Spinal cord (tissue), 9 donors: ENCODE measurements at regions not wholly inside any gene's neighbourhood (a gene's known extent, or its start where the extent isn't known, plus 50 kb on each side); places are given as distances from the start of the nearest gene placed in this dataset.

ENCODE experiments used
- DNase-seq, 6 donors: peaks; one replicate each; pipeline versions ENCODE4 v3.0.0 to v3.0.0-alpha.2; 2013 to 2015; ENCODE audit warnings: low spot score in 6 of 6, low read depth in 4 of 6
- H3K27ac ChIP-seq: one replicate; pipeline ENCODE4 v1.5.1; 2013; ENCODE audit warnings: low read depth, low read length, control low read depth
- H3K27me3 ChIP-seq: one replicate; pipeline ENCODE4 v1.6.1; 2013; ENCODE audit warnings: low read length; ENCODE audit not compliant: control insufficient read depth, insufficient read depth
- H3K36me3 ChIP-seq: one replicate; pipeline ENCODE4 v1.6.1; 2013; ENCODE audit warnings: low read length; ENCODE audit not compliant: control insufficient read depth, insufficient read depth
- H3K4me1 ChIP-seq: one replicate; pipeline ENCODE4 v1.6.1; 2013; ENCODE audit warnings: low read length; ENCODE audit not compliant: control insufficient read depth, insufficient read depth
- H3K4me3 ChIP-seq: one replicate; pipeline ENCODE4 v1.5.1; 2013; ENCODE audit warnings: low read depth, low read length, control low read depth
- H3K9me3 ChIP-seq: one replicate; pipeline ENCODE4 v1.6.1; 2013; ENCODE audit warnings: low read length; ENCODE audit not compliant: control insufficient read depth, insufficient read depth
- WGBS: methylation state at CpG from one replicate; pipeline ENCODE4 v1.1.5; 2013; ENCODE audit warnings: missing lambda C conversion rate; ENCODE audit not compliant: insufficient coverage; 5-methylcytosine and 5-hydroxymethylcytosine counted together
- donor health status: healthy.

- no peak overlapping the region for H3K4me3 ChIP-seq
- H3K4me1 ChIP-seq, result peaks cover 5% of the 10 kb centered on the region
- 76% methylated on average over 2 of the region's 2 CpGs for WGBS
- no peak overlapping the region for H3K27ac ChIP-seq
- H3K27me3 ChIP-seq, result no peaks in the 10 kb centered on the region
- no peaks in the 10 kb centered on the region for H3K9me3 ChIP-seq
- no peaks in the 10 kb centered on the region for H3K36me3 ChIP-seq
- DNase-seq, result peak in 1 of 6 donors; percentile 66
Observed at GRCh38 chr1:56442290-56442877, 137.0 kb downstream of the PLPP3 start.

GRCh38 chr1:56441601-56442000 lies 137.8 kb downstream of the PLPP3 start:
- no CpG with 5 or more reads among the region's 3 CpGs for WGBS
- no peak overlapping the region for H3K4me3 ChIP-seq
- no peaks in the 10 kb centered on the region for H3K9me3 ChIP-seq
- H3K27me3 ChIP-seq, result no peaks in the 10 kb centered on the region
- DNase-seq, result no peak
- H3K36me3 ChIP-seq, result no peaks in the 10 kb centered on the region
- H3K27ac ChIP-seq, result no peak overlapping the region
- H3K4me1 ChIP-seq, result peaks cover 13% of the 10 kb centered on the region

- H3K4me1 ChIP-seq, result peaks cover 28% of the 10 kb centered on the region
- H3K4me3 ChIP-seq, result no peak overlapping the region
- H3K9me3 ChIP-seq, result no peaks in the 10 kb centered on the region
- no peaks in the 10 kb centered on the region for H3K36me3 ChIP-seq
- WGBS, result 20% methylated on average over 2 of the region's 4 CpGs
- H3K27ac ChIP-seq, result no peak overlapping the region
- H3K27me3 ChIP-seq, result no peaks in the 10 kb centered on the region
- no peak for DNase-seq
Observed at GRCh38 chr1:56439610-56440264, 139.6 kb downstream of the PLPP3 start.

GRCh38 chr1:56438901-56439551 lies 140.3 kb downstream of the PLPP3 start:
- Histone ChIP-seq H3K27ac (no peak overlapping the region), H3K9me3 (no peaks in the 10 kb centered on the region), H3K27me3 (no peaks in the 10 kb centered on the region), H3K4me1 (peaks cover 30% of the 10 kb centered on the region), H3K36me3 (no peaks in the 10 kb centered on the region), H3K4me3 (no peak overlapping the region)
- WGBS, result 100% methylated on average over 3 of the region's 4 CpGs
- no peak for DNase-seq

GRCh38 chr1:56437959-56438358 lies 141.4 kb downstream of the PLPP3 start:
- Histone ChIP-seq H3K9me3 (no peaks in the 10 kb centered on the region), H3K4me3 (no peak overlapping the region), H3K27me3 (no peaks in the 10 kb centered on the region), H3K36me3 (no peaks in the 10 kb centered on the region), H3K27ac (peak overlapping the region; percentile 87), H3K4me1 (peaks cover 34% of the 10 kb centered on the region)
- DNase-seq, result no peak
- WGBS, result no CpG with 5 or more reads among the region's 1 CpG

GRCh38 chr1:56436912-56437417 lies 142.4 kb downstream of the PLPP3 start:
- DNase-seq, result peak in 5 of 6 donors; percentile 21 to 76 (median 42)
- H3K9me3 ChIP-seq, result no peaks in the 10 kb centered on the region
- no peak overlapping the region for H3K4me3 ChIP-seq
- no peaks in the 10 kb centered on the region for H3K27me3 ChIP-seq
- H3K36me3 ChIP-seq, result no peaks in the 10 kb centered on the region
- H3K4me1 ChIP-seq, result peaks cover 40% of the 10 kb centered on the region
- WGBS, result 27% methylated on average over 8 of the region's 8 CpGs
- peak overlapping the region; percentile 87 for H3K27ac ChIP-seq

- Histone ChIP-seq H3K9me3 (no peaks in the 10 kb centered on the region), H3K36me3 (no peaks in the 10 kb centered on the region), H3K27ac (peak overlapping the region; percentile 87), H3K4me1 (peaks cover 40% of the 10 kb centered on the region), H3K27me3 (no peaks in the 10 kb centered on the region), H3K4me3 (no peak overlapping the region)
- 24% methylated on average over 2 of the region's 4 CpGs for WGBS
- DNase-seq, result no peak
Observed at GRCh38 chr1:56436296-56436695, 143.1 kb downstream of the PLPP3 start.

- WGBS, result 38% methylated on average over 2 of the region's 2 CpGs
- Histone ChIP-seq H3K9me3 (no peaks in the 10 kb centered on the region), H3K4me3 (no peak overlapping the region), H3K4me1 (peaks cover 40% of the 10 kb centered on the region), H3K27ac (peak overlapping the region; percentile 87), H3K27me3 (no peaks in the 10 kb centered on the region), H3K36me3 (no peaks in the 10 kb centered on the region)
- peak; percentile 74 to 96 (median 81) for DNase-seq
Observed at GRCh38 chr1:56435434-56436262, 143.7 kb downstream of the PLPP3 start.

- peak overlapping the region; percentile 87 for H3K27ac ChIP-seq
- WGBS, result 80% methylated on average over 1 of the region's 4 CpGs
- H3K4me3 ChIP-seq, result no peak overlapping the region
- no peaks in the 10 kb centered on the region for H3K36me3 ChIP-seq
- no peaks in the 10 kb centered on the region for H3K27me3 ChIP-seq
- H3K4me1 ChIP-seq, result peaks cover 39% of the 10 kb centered on the region
- no peak for DNase-seq
- no peaks in the 10 kb centered on the region for H3K9me3 ChIP-seq
Observed at GRCh38 chr1:56434740-56435139, 144.6 kb downstream of the PLPP3 start.
